GM12878 (cell line): ENCODE measurements at regions not wholly inside any gene's neighbourhood (a gene's known extent, or its start where the extent isn't known, plus 50 kb on each side); places are given as distances from the start of the nearest gene placed in this dataset.

Source experiments
- ATAC-seq: fragments of 200-7000 bp; cut with Tn5 transposase; 3 replicates; pipeline ENCODE4 v1.9.1; 2020; ENCODE audit warnings: mild to moderate bottlenecking, moderate library complexity
- BruUV-seq: library from RNA; stranded (reverse); fragments of 400-500 nt; replicated peaks from 2 replicates; lab custom pipeline; 2021; lab: Mats Ljungman, UMichigan
- CTCF ChIA-PET: fragments of 300-600 bp; sonication (Branson Sonifier 250); formaldehyde crosslinking; extraction: SDS; loops from one replicate; lab custom pipeline; 2021; ENCODE audit warnings: inconsistent platforms; lab: Yijun Ruan, JAX
- POLR2A ChIA-PET: fragments of 350-600 bp; formaldehyde crosslinking; extraction: SDS; loops from one replicate; lab custom pipeline; 2021; ENCODE audit warnings: inconsistent platforms; lab: Charles Lee
- RAD21 ChIA-PET: fragments of 300-600 bp; sonication (Branson Sonifier 250); formaldehyde crosslinking; loops from one replicate; lab custom pipeline; 2023; ENCODE audit warnings: antibody characterized with exemption; ENCODE audit not compliant: unreplicated experiment; lab: Charles Lee
- SMC1A ChIA-PET: fragments of 300-600 bp; sonication (Branson Sonifier 250); formaldehyde crosslinking; loops from one replicate; lab custom pipeline; 2023; ENCODE audit not compliant: unreplicated experiment, uncharacterized antibody; lab: Charles Lee
- DNase-seq: peaks from one replicate; pipeline ENCODE4 v3.0.0-alpha.2; 2011; ENCODE audit warnings: low read depth, low spot score
- FAIRE-seq: peaks from 3 replicates; lab custom pipeline; 2011; peaks lifted over from hg19 to GRCh38; lab: Jason Lieb, UNC
- H2AFZ ChIP-seq: 2 replicates; pipeline ENCODE4 v1.6.0; 2011; ENCODE audit warnings: low read depth, low read length, control low read depth; ENCODE audit not compliant: control insufficient read depth
- H3K27ac ChIP-seq: 2 replicates; pipeline ENCODE4 v1.5.1; 2011; ENCODE audit warnings: control low read depth; ENCODE audit not compliant: control insufficient read depth, insufficient read depth
- H3K27me3 ChIP-seq, 2 experiments: replicated peaks in 1 of 2; 2 replicates each; pipeline versions ENCODE4 v1.6.0 to v1.6.1; 2011; ENCODE audit warnings: low read length in 1 of 2; ENCODE audit not compliant: control insufficient read depth in 2 of 2, insufficient read depth in 2 of 2
- H3K36me3 ChIP-seq, 2 experiments: 2 replicates each; pipeline ENCODE4 v1.5.1; 2011; ENCODE audit warnings: low read length in 1 of 2; ENCODE audit not compliant: control insufficient read depth in 2 of 2, insufficient read depth in 2 of 2
- H3K4me1 ChIP-seq: 2 replicates; pipeline ENCODE4 v1.6.1; 2011; ENCODE audit warnings: mild to moderate bottlenecking, low read length, moderate library complexity, mixed read lengths; ENCODE audit not compliant: control insufficient read depth, insufficient read depth
- H3K4me2 ChIP-seq: 2 replicates; pipeline ENCODE4 v1.6.0; 2011; ENCODE audit warnings: control low read depth; ENCODE audit not compliant: control insufficient read depth, insufficient read depth
- H3K4me3 ChIP-seq: fragments of 200-600 bp; sonication (generic); 2 replicates; pipeline ENCODE4 v1.5.1; 2016
- H3K79me2 ChIP-seq: 2 replicates; pipeline ENCODE4 v1.6.0; 2011; ENCODE audit warnings: low read length; ENCODE audit not compliant: control insufficient read depth, insufficient read depth
- H3K9ac ChIP-seq: 2 replicates; pipeline ENCODE4 v1.8.0; 2011; ENCODE audit warnings: low read length, control low read depth, mixed read lengths; ENCODE audit not compliant: control insufficient read depth, insufficient read depth
- H3K9me3 ChIP-seq: replicated peaks from 3 replicates; pipeline ENCODE4 v1.5.1; 2011; ENCODE audit warnings: mild to moderate bottlenecking, low read length; ENCODE audit not compliant: control insufficient read depth, insufficient read depth
- H4K20me1 ChIP-seq: 2 replicates; pipeline ENCODE4 v1.6.0; 2011; ENCODE audit not compliant: control insufficient read depth, insufficient read depth
- CREM ChIP-seq: IDR thresholded peaks from 2 replicates; pipeline ENCODE4 v1.6.1; 2014; ENCODE audit warnings: antibody characterized with exemption, low read depth
- IRF5 ChIP-seq: fragments of 450-650 bp; IDR thresholded peaks from 2 replicates; pipeline ENCODE4 v1.6.1; 2017; ENCODE audit warnings: borderline replicate concordance
- KDM1A ChIP-seq: fragments of 200-600 bp; sonication (generic); IDR thresholded peaks from 2 replicates; pipeline ENCODE4 v1.6.1; 2016; ENCODE audit warnings: borderline replicate concordance
- MAX ChIP-seq: IDR thresholded peaks from 2 replicates; pipeline ENCODE4 v1.6.1; 2012; ENCODE audit warnings: low read depth, low read length, improper control_type of control experiment
- MEF2A ChIP-seq: IDR thresholded peaks from 2 replicates; pipeline ENCODE4 v1.6.1; 2011; ENCODE audit warnings: low read depth, mild to moderate bottlenecking, low read length, moderate library complexity; ENCODE audit not compliant: insufficient read depth
- MLLT1 ChIP-seq: fragments of 450-650 bp; IDR thresholded peaks from 2 replicates; pipeline ENCODE4 v1.6.1; 2016; ENCODE audit warnings: mild to moderate bottlenecking
- NFXL1 ChIP-seq: fragments of 450-650 bp; IDR thresholded peaks from 2 replicates; pipeline ENCODE4 v1.6.1; 2017; ENCODE audit warnings: antibody characterized with exemption, mild to moderate bottlenecking, borderline replicate concordance
- PBX3 ChIP-seq: IDR thresholded peaks from 2 replicates; pipeline ENCODE4 v1.6.1; 2011; ENCODE audit warnings: mild to moderate bottlenecking, low read depth, low read length, moderate library complexity; ENCODE audit not compliant: insufficient replicate concordance
- SKIL ChIP-seq: fragments of 450-650 bp; IDR thresholded peaks from 2 replicates; pipeline ENCODE4 v1.6.1; 2017; ENCODE audit warnings: mild to moderate bottlenecking, low read depth, inconsistent platforms; ENCODE audit not compliant: poor library complexity, severe bottlenecking
- ZNF592 ChIP-seq: fragments of 450-650 bp; IDR thresholded peaks from 2 replicates; pipeline ENCODE4 v1.6.1; 2017; ENCODE audit warnings: mild to moderate bottlenecking, moderate library complexity
- ZSCAN29 ChIP-seq: fragments of 450-650 bp; IDR thresholded peaks from 2 replicates; pipeline ENCODE4 v1.6.1; 2017; ENCODE audit warnings: mild to moderate bottlenecking, moderate library complexity
- ZZZ3 ChIP-seq: IDR thresholded peaks from 2 replicates; pipeline ENCODE4 v1.6.1; 2011; ENCODE audit warnings: low read depth; ENCODE audit not compliant: control insufficient read depth, insufficient read length
- WGBS: methylation state at CpG from one replicate; pipeline ENCODE4 v1.1.6; 2016; ENCODE audit warnings: low lambda C conversion rate; ENCODE audit not compliant: insufficient replicate concordance, insufficient coverage; ENCODE audit errors: missing lambda C conversion rate; 5-methylcytosine and 5-hydroxymethylcytosine counted together
- in situ Hi-C: fragments of 300-500 bp; cut with MboI; formaldehyde crosslinking; loops from 9 replicates; pipeline ENCODE4 v1.14.3; 2018; ENCODE audit warnings: mixed read lengths
- intact Hi-C: fragments of 100-400 bp; cut with micrococcal nuclease; formaldehyde crosslinking; loops from one replicate; pipeline ENCODE4 v1.14.2; 2022; ENCODE audit not compliant: unreplicated experiment

- no peak for TF ChIP-seq MLLT1
- no peak for TF ChIP-seq IRF5
Observed at GRCh38 chr20:33908336-33908735, 85.4 kb upstream of the RALY start (continued).

- Histone ChIP-seq H2AFZ (no peak overlapping the region), H3K27me3 (no peaks in the 10 kb centered on the region), H3K4me1 (peaks cover 8% of the 10 kb centered on the region), H3K27ac (no peak overlapping the region), H3K4me3 (no peak overlapping the region), H3K36me3 (no peaks in the 10 kb centered on the region), H3K9ac (no peak overlapping the region), H3K79me2 (no peaks in the 10 kb centered on the region), H3K9me3 (no peaks in the 10 kb centered on the region), H3K4me2 (no peak overlapping the region), H4K20me1 (no peaks in the 10 kb centered on the region)
- BruUV-seq, result no TSS peak
- POLR2A ChIA-PET, result interaction anchor here (0.7 kb wide), 1 partner anchor 60 kb away, joined by 3 read pairs; no protein-coding TSS in a partner anchor
- no peak for DNase-seq
- SMC1A ChIA-PET, result interaction anchor here (0.7 kb wide), 1 partner anchor 145 kb away, joined by 3 read pairs; no protein-coding TSS in a partner anchor
- in situ Hi-C loops, result no loop called here
- ATAC-seq, result no peak
- RAD21 ChIA-PET, result no interaction called here
- CTCF ChIA-PET, result interaction anchor here (0.6 kb wide), 1 partner anchor 350 kb away, joined by 3 read pairs; no protein-coding TSS in a partner anchor
- WGBS, result 76% methylated on average over 6 of the region's 6 CpGs
- no peak for FAIRE-seq
- intact Hi-C loops, result no loop called here
- TF ChIP-seq KDM1A (no peak), NFXL1 (no peak), CREM (no peak), SKIL (no peak), ZSCAN29 (no peak), ZZZ3 (no peak), MAX (no peak), PBX3 (no peak), MEF2A (no peak), ZNF592 (no peak)
Observed at GRCh38 chr20:33908868-33909267, 84.8 kb upstream of the RALY start.
